SK-N-SH (cell line): ENCODE measurements at regions not wholly inside any gene's neighbourhood (a gene's known extent, or its start where the extent isn't known, plus 50 kb on each side); places are given as distances from the start of the nearest gene placed in this dataset.

Experiments
- CTCF ChIA-PET: fragments of 300-600, 350-600 bp; formaldehyde crosslinking; extraction: SDS; loops from one replicate; lab custom pipeline; 2021; lab: Yijun Ruan, JAX
- POLR2A ChIA-PET: fragments of 350-600 bp; sonication (Branson Sonifier 250); formaldehyde crosslinking; extraction: SDS; loops from one replicate; lab custom pipeline; 2020; ENCODE audit warnings: antibody characterized with exemption, inconsistent platforms; lab: Yijun Ruan, JAX
- DNase-seq: peaks from one replicate; pipeline ENCODE4 v3.0.0; 2012
- H2AFZ ChIP-seq: fragments of 200-600 bp; sonication (generic); 2 replicates; pipeline ENCODE4 v1.8.1; 2016; ENCODE audit warnings: antibody characterized with exemption, mild to moderate bottlenecking, low read depth
- H3F3A ChIP-seq: fragments of 200-600 bp; sonication (generic); replicated peaks from 2 replicates; pipeline ENCODE3; 2016; ENCODE audit warnings: antibody characterized with exemption, mild to moderate bottlenecking; ENCODE audit not compliant: insufficient read depth
- H3K27ac ChIP-seq, 2 experiments: fragments of 200-500 bp in 1 of 2; fragments of 200-600 bp in 1 of 2; sonication (Bioruptor generic) in 1 of 2; sonication (generic), shearing (Covaris generic) in 1 of 2; 2 replicates each; pipeline versions ENCODE4 v1.5.1 to v1.6.1; 2014 to 2016; ENCODE audit warnings: low read depth in 2 of 2, inconsistent platforms in 1 of 2, low read length in 1 of 2, mild to moderate bottlenecking in 1 of 2, mixed read lengths in 1 of 2
- H3K27me3 ChIP-seq: fragments of 200-600 bp; sonication (generic), shearing (Covaris generic); 2 replicates; pipeline ENCODE4 v1.6.1; 2016; ENCODE audit warnings: mixed run types; ENCODE audit not compliant: insufficient read depth
- H3K36me3 ChIP-seq, 2 experiments: fragments of 200-500 bp in 1 of 2; fragments of 200-600 bp in 1 of 2; sonication (Bioruptor generic) in 1 of 2; sonication (generic) in 1 of 2; replicated peaks in 1 of 2; 2 replicates each; pipeline versions ENCODE3 to v1.5.1; 2014 to 2016; ENCODE audit warnings: low read length in 1 of 2, mild to moderate bottlenecking in 1 of 2; ENCODE audit not compliant: insufficient read depth in 2 of 2, control insufficient read depth in 1 of 2
- H3K4me1 ChIP-seq, 2 experiments: fragments of 200-500 bp in 1 of 2; fragments of 200-600 bp in 1 of 2; sonication (Bioruptor generic) in 1 of 2; sonication (generic), shearing (Covaris generic) in 1 of 2; 2 replicates each; pipeline versions ENCODE4 v1.5.1 to v1.6.1; 2014 to 2016; ENCODE audit warnings: low read depth in 1 of 2, low read length in 1 of 2, mixed run types in 1 of 2; ENCODE audit not compliant: insufficient read depth in 2 of 2, control insufficient read depth in 1 of 2
- H3K4me2 ChIP-seq: fragments of 200-600 bp; sonication (generic), shearing (Covaris generic); 2 replicates; pipeline ENCODE4 v1.6.1; 2017; ENCODE audit warnings: mixed run types
- H3K4me3 ChIP-seq, 2 experiments: fragments of 200-500 bp in 1 of 2; fragments of 200-600 bp in 1 of 2; sonication (Bioruptor generic) in 1 of 2; sonication (generic), shearing (Covaris generic) in 1 of 2; 2 replicates each; pipeline versions ENCODE4 v1.5.1 to v1.8.1; 2014 to 2016; ENCODE audit warnings: low read depth in 2 of 2, inconsistent platforms in 1 of 2, low read length in 1 of 2, mild to moderate bottlenecking in 1 of 2, mixed read lengths in 1 of 2, moderate library complexity in 1 of 2
- H3K79me2 ChIP-seq: fragments of 200-600 bp; sonication (generic); 2 replicates; pipeline ENCODE4 v1.8.1; 2017; ENCODE audit warnings: mild to moderate bottlenecking; ENCODE audit not compliant: insufficient read depth
- H3K9ac ChIP-seq: fragments of 200-600 bp; sonication (generic); 2 replicates; pipeline ENCODE4 v1.6.1; 2017; ENCODE audit warnings: mixed run types
- H3K9me2 ChIP-seq: fragments of 200-600 bp; sonication (generic); 2 replicates; pipeline ENCODE4 v1.6.1; 2017; ENCODE audit warnings: mixed run types
- H3K9me3 ChIP-seq: fragments of 200-600 bp; sonication (generic); 2 replicates; pipeline ENCODE4 v1.6.1; 2017; ENCODE audit warnings: mixed run types, mild to moderate bottlenecking, moderate library complexity
- H4K20me1 ChIP-seq: fragments of 200-600 bp; sonication (generic); 2 replicates; pipeline ENCODE4 v1.6.1; 2017; ENCODE audit warnings: mild to moderate bottlenecking, mixed run types; ENCODE audit not compliant: insufficient read depth
- CHD2 ChIP-seq: fragments of 150-350 bp; IDR thresholded peaks from 2 replicates; pipeline ENCODE4 v1.6.1; 2018; ENCODE audit warnings: low read length; ENCODE audit not compliant: partially characterized antibody
- ELF1 ChIP-seq: IDR thresholded peaks from 2 replicates; pipeline ENCODE4 v1.4.0; 2012
- FOSL2 ChIP-seq: IDR thresholded peaks from 2 replicates; pipeline ENCODE4 v1.4.0; 2012; ENCODE audit warnings: low read depth, mild to moderate bottlenecking, moderate library complexity, borderline replicate concordance
- FOXJ3 ChIP-seq: sonication (generic); formaldehyde crosslinking; IDR thresholded peaks from 2 replicates; pipeline ENCODE4 v1.5.1; 2020; ENCODE audit warnings: mild to moderate bottlenecking, missing genetic modification reagents
- GABPA ChIP-seq: IDR thresholded peaks from 2 replicates; pipeline ENCODE4 v1.4.0; 2012; ENCODE audit warnings: low read depth, mild to moderate bottlenecking
- GATA2 ChIP-seq: sonication (generic); formaldehyde crosslinking; IDR thresholded peaks from 2 replicates; pipeline ENCODE4 v1.5.0; 2020; ENCODE audit warnings: mild to moderate bottlenecking, missing genetic modification reagents
- JUND ChIP-seq: IDR thresholded peaks from 2 replicates; pipeline ENCODE4 v1.4.0; 2012
- NRF1 ChIP-seq: IDR thresholded peaks from 2 replicates; pipeline ENCODE4 v1.6.1; 2012; ENCODE audit warnings: low read depth, mild to moderate bottlenecking, low read length
- RFX5 ChIP-seq: IDR thresholded peaks from 2 replicates; pipeline ENCODE4 v1.6.1; 2012; ENCODE audit warnings: mild to moderate bottlenecking, improper control_type of control experiment, low read length
- TCF12 ChIP-seq: IDR thresholded peaks from 2 replicates; pipeline ENCODE4 v1.4.0; 2012
- TEAD4 ChIP-seq: IDR thresholded peaks from 2 replicates; pipeline ENCODE4 v1.4.0; 2012; ENCODE audit warnings: mild to moderate bottlenecking, borderline replicate concordance; ENCODE audit not compliant: insufficient read depth
- USF2 ChIP-seq: fragments of 150-350 bp; IDR thresholded peaks from 2 replicates; pipeline ENCODE4 v1.6.1; 2017; ENCODE audit warnings: antibody characterized with exemption, low read length, low read depth, borderline replicate concordance
- YY1 ChIP-seq: IDR thresholded peaks from 2 replicates; pipeline ENCODE4 v1.4.0; 2012; ENCODE audit warnings: low read depth, mild to moderate bottlenecking
- WGBS: methylation state at CpG from one replicate; pipeline ENCODE4 v1.1.6; 2017; ENCODE audit warnings: low lambda C conversion rate; 5-methylcytosine and 5-hydroxymethylcytosine counted together
- TF ChIP-seq, protein P1 (sequence below): IDR thresholded peaks from 2 replicates; pipeline ENCODE4 v1.4.0; 2012; ENCODE audit warnings: low read depth, borderline replicate concordance

- TF ChIP-seq FOSL2: no peak
- TF ChIP-seq, all 33 proteins: peak for 0
Measured at GRCh38 chr4:130896920-130897319, 1801.0 kb downstream of the C4orf33 start (continued).

GRCh38 chr4:130901321-130901720, 1805.4 kb downstream of the C4orf33 start:
- H3K4me3 ChIP-seq: no peak overlapping the region
- H3K4me2 ChIP-seq: no peak overlapping the region
- H3K36me3 ChIP-seq: no peaks in the 10 kb centered on the region
- H3F3A ChIP-seq: no peaks in the 10 kb centered on the region
- no peaks in the 10 kb centered on the region for H4K20me1 ChIP-seq
- DNase-seq: no peak
- H3K9me3 ChIP-seq: no peaks in the 10 kb centered on the region
- 10% methylated on average over 5 of the region's 5 CpGs for WGBS
- H2AFZ ChIP-seq: no peak overlapping the region
- no peak overlapping the region for H3K27ac ChIP-seq
- no peak for TF ChIP-seq ELF1
- no peak for TF ChIP-seq NRF1
- no peak for TF ChIP-seq FOXJ3 (CRISPR knock-in tag)
- no peak for TF ChIP-seq CHD2
- TF ChIP-seq RFX5: no peak
- no peak for TF ChIP-seq YY1
- no peak for TF ChIP-seq JUND
- no peak for TF ChIP-seq TEAD4
- no peak for TF ChIP-seq GATA2 (CRISPR knock-in tag)
- no peak for TF ChIP-seq TCF12
- ChIA-PET CTCF (no interaction called here), POLR2A (no interaction called here)
- no peaks in the 10 kb centered on the region for H3K27me3 ChIP-seq
- no peak overlapping the region for H3K9ac ChIP-seq
- H3K4me1 ChIP-seq: no peaks in the 10 kb centered on the region
- H3K79me2 ChIP-seq: no peaks in the 10 kb centered on the region
- no peaks in the 10 kb centered on the region for H3K9me2 ChIP-seq

GRCh38 chr4:130922955-130923354, 1827.0 kb downstream of the C4orf33 start:
- Histone ChIP-seq H3F3A (no peaks in the 10 kb centered on the region), H3K9me2 (no peaks in the 10 kb centered on the region), H2AFZ (no peak overlapping the region), H3K27ac (no peak overlapping the region), H3K4me1 (no peaks in the 10 kb centered on the region), H3K36me3 (no peaks in the 10 kb centered on the region), H3K4me3 (no peak overlapping the region), H3K4me2 (no peak overlapping the region), H3K9ac (no peak overlapping the region), H3K79me2 (no peaks in the 10 kb centered on the region), H3K9me3 (no peaks in the 10 kb centered on the region), H4K20me1 (no peaks in the 10 kb centered on the region), H3K27me3 (no peaks in the 10 kb centered on the region)
- ChIA-PET POLR2A (no interaction called here), CTCF (no interaction called here)
- TF ChIP-seq, protein P1, sequence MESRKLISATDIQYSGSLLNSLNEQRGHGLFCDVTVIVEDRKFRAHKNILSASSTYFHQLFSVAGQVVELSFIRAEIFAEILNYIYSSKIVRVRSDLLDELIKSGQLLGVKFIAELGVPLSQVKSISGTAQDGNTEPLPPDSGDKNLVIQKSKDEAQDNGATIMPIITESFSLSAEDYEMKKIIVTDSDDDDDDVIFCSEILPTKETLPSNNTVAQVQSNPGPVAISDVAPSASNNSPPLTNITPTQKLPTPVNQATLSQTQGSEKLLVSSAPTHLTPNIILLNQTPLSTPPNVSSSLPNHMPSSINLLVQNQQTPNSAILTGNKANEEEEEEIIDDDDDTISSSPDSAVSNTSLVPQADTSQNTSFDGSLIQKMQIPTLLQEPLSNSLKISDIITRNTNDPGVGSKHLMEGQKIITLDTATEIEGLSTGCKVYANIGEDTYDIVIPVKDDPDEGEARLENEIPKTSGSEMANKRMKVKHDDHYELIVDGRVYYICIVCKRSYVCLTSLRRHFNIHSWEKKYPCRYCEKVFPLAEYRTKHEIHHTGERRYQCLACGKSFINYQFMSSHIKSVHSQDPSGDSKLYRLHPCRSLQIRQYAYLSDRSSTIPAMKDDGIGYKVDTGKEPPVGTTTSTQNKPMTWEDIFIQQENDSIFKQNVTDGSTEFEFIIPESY: no peak
- no peak for TF ChIP-seq GABPA
- no peak for TF ChIP-seq USF2
- no peak for TF ChIP-seq JUND
- TF ChIP-seq NRF1: no peak
- TF ChIP-seq TCF12: no peak
- WGBS: 13% methylated on average over 2 of the region's 2 CpGs
- no peak for DNase-seq
